ENCODE measurements at regions not wholly inside any gene's neighbourhood (a gene's known extent, or its start where the extent isn't known, plus 50 kb on each side); places are given as distances from the start of the nearest gene placed in this dataset.

GRCh38 chr4:45716093-45716492, 407.8 kb downstream of the GABRG1 start:
- no peak overlapping the region for H3K9ac ChIP-seq (ENCODE audit: low read length)
- no peak overlapping the region for H3K4me2 ChIP-seq (ENCODE audit: low read length)
- no peak overlapping the region for H2BK12ac ChIP-seq (ENCODE audit: low read length)
- H3K36me3 ChIP-seq (ENCODE audit: control insufficient read depth in 1 of 2, insufficient read depth in 2 of 2, low read length in 2 of 2), result no peaks in the 10 kb centered on the region
- no peak overlapping the region for H2AFZ ChIP-seq (ENCODE audit: insufficient read depth, low read length, poor library complexity)
- H3K4me1 ChIP-seq (ENCODE audit: control insufficient read depth in 1 of 2, insufficient read depth in 2 of 2, low read length in 2 of 2), result no peaks in the 10 kb centered on the region
- H4K91ac ChIP-seq (ENCODE audit: low read depth, low read length), result no peak overlapping the region
- no peak overlapping the region for H4K12ac ChIP-seq (ENCODE audit: low read depth, low read length)
- H2BK5ac ChIP-seq (ENCODE audit: low read depth, low read length, poor library complexity), result no peak overlapping the region
- H4K8ac ChIP-seq (ENCODE audit: low read depth, low read length), result no peak overlapping the region
- no peak overlapping the region for H3K23ac ChIP-seq (ENCODE audit: low read length)
- DNase-seq, result no peak
- H3K9me3 ChIP-seq (ENCODE audit: insufficient read depth, low read depth, low read length), result no peaks in the 10 kb centered on the region
- no peaks in the 10 kb centered on the region for H3K79me2 ChIP-seq (ENCODE audit: control insufficient read depth, insufficient read depth, low read length, poor library complexity)
- no peak overlapping the region for H3K4me3 ChIP-seq (ENCODE audit: low read depth, low read length)
- H3K14ac ChIP-seq (ENCODE audit: low read length), result no peak overlapping the region
- no peak overlapping the region for H2BK120ac ChIP-seq (ENCODE audit: insufficient read depth, low read length, poor library complexity)
- no CpG with 5 or more reads among the region's 3 CpGs for whole genome bisulfite sequencing (ENCODE audit: extremely low coverage, insufficient coverage, insufficient read length)
- H3K4ac ChIP-seq (ENCODE audit: low read depth, low read length), result no peak overlapping the region
- no peak overlapping the region for H2AK5ac ChIP-seq (ENCODE audit: low read length)
- no peak overlapping the region for H3K18ac ChIP-seq (ENCODE audit: low read length)
- no peak overlapping the region for H3K27ac ChIP-seq (ENCODE audit: low read depth, low read length)
- H3K79me1 ChIP-seq (ENCODE audit: low read length), result no peaks in the 10 kb centered on the region
- H3K27me3 ChIP-seq (ENCODE audit: insufficient read depth, low read length), result no peaks in the 10 kb centered on the region

GRCh38 chr4:45713996-45714395, 409.9 kb downstream of the GABRG1 start:
- H3K79me1 ChIP-seq (ENCODE audit: low read length), result no peaks in the 10 kb centered on the region
- no peak overlapping the region for H4K91ac ChIP-seq (ENCODE audit: low read depth, low read length)
- no peak overlapping the region for H3K18ac ChIP-seq (ENCODE audit: low read length)
- no peak overlapping the region for H2AK5ac ChIP-seq (ENCODE audit: low read length)
- no peak overlapping the region for H3K4ac ChIP-seq (ENCODE audit: low read depth, low read length)
- no peak overlapping the region for H3K4me2 ChIP-seq (ENCODE audit: low read length)
- no CpG with 5 or more reads among the region's 1 CpG for WGBS (ENCODE audit: extremely low coverage, insufficient coverage, insufficient read length)
- H3K4me3 ChIP-seq (ENCODE audit: low read depth, low read length), result no peak overlapping the region
- H3K9ac ChIP-seq (ENCODE audit: low read length), result no peak overlapping the region
- H2BK5ac ChIP-seq (ENCODE audit: low read depth, low read length, poor library complexity), result no peak overlapping the region
- H3K9me3 ChIP-seq (ENCODE audit: insufficient read depth, low read depth, low read length), result no peaks in the 10 kb centered on the region
- no peak overlapping the region for H4K12ac ChIP-seq (ENCODE audit: low read depth, low read length)
- no peak overlapping the region for H3K14ac ChIP-seq (ENCODE audit: low read length)
- H3K4me1 ChIP-seq (ENCODE audit: control insufficient read depth in 1 of 2, insufficient read depth in 2 of 2, low read length in 2 of 2), result no peaks in the 10 kb centered on the region
- no peak overlapping the region for H3K23ac ChIP-seq (ENCODE audit: low read length)
- H3K36me3 ChIP-seq (ENCODE audit: control insufficient read depth in 1 of 2, insufficient read depth in 2 of 2, low read length in 2 of 2), result no peaks in the 10 kb centered on the region
- H3K79me2 ChIP-seq (ENCODE audit: control insufficient read depth, insufficient read depth, low read length, poor library complexity), result no peaks in the 10 kb centered on the region
- no peak for DNase-seq
- no peak overlapping the region for H4K8ac ChIP-seq (ENCODE audit: low read depth, low read length)
- no peaks in the 10 kb centered on the region for H3K27me3 ChIP-seq (ENCODE audit: insufficient read depth, low read length)
- no peak overlapping the region for H2BK120ac ChIP-seq (ENCODE audit: insufficient read depth, low read length, poor library complexity)
- no peak overlapping the region for H3K27ac ChIP-seq (ENCODE audit: low read depth, low read length)
- no peak overlapping the region for H2AFZ ChIP-seq (ENCODE audit: insufficient read depth, low read length, poor library complexity)
- no peak overlapping the region for H2BK12ac ChIP-seq (ENCODE audit: low read length)

- H4K91ac ChIP-seq (ENCODE audit: low read depth, low read length), result no peak overlapping the region
- no CpG with 5 or more reads among the region's 2 CpGs for WGBS (ENCODE audit: extremely low coverage, insufficient coverage, insufficient read length)
Observed at GRCh38 chr4:45701621-45702020, 422.2 kb downstream of the GABRG1 start.

GRCh38 chr4:45693746-45694145, 430.1 kb downstream of the GABRG1 start:
- no peak overlapping the region for H2AFZ ChIP-seq (ENCODE audit: insufficient read depth, low read length, poor library complexity)
- H3K9me3 ChIP-seq (ENCODE audit: insufficient read depth, low read depth, low read length), result no peaks in the 10 kb centered on the region
- H3K79me2 ChIP-seq (ENCODE audit: control insufficient read depth, insufficient read depth, low read length, poor library complexity), result no peaks in the 10 kb centered on the region
- H3K4me3 ChIP-seq (ENCODE audit: low read depth, low read length), result no peak overlapping the region
- no peak overlapping the region for H2BK12ac ChIP-seq (ENCODE audit: low read length)
- no peaks in the 10 kb centered on the region for H3K27me3 ChIP-seq (ENCODE audit: insufficient read depth, low read length)
- no peak for DNase-seq
- H3K9ac ChIP-seq (ENCODE audit: low read length), result no peak overlapping the region
- no peak overlapping the region for H3K4ac ChIP-seq (ENCODE audit: low read depth, low read length)
- H4K12ac ChIP-seq (ENCODE audit: low read depth, low read length), result no peak overlapping the region
- H2AK5ac ChIP-seq (ENCODE audit: low read length), result no peak overlapping the region
- no peaks in the 10 kb centered on the region for H3K4me1 ChIP-seq (ENCODE audit: control insufficient read depth in 1 of 2, insufficient read depth in 2 of 2, low read length in 2 of 2)
- H3K27ac ChIP-seq (ENCODE audit: low read depth, low read length), result no peak overlapping the region
- H3K14ac ChIP-seq (ENCODE audit: low read length), result no peak overlapping the region
- H3K4me2 ChIP-seq (ENCODE audit: low read length), result no peak overlapping the region
- H4K91ac ChIP-seq (ENCODE audit: low read depth, low read length), result no peak overlapping the region
- H3K23ac ChIP-seq (ENCODE audit: low read length), result no peak overlapping the region
- H4K8ac ChIP-seq (ENCODE audit: low read depth, low read length), result no peak overlapping the region
- no peaks in the 10 kb centered on the region for H3K79me1 ChIP-seq (ENCODE audit: low read length)
- H3K18ac ChIP-seq (ENCODE audit: low read length), result no peak overlapping the region
- H3K36me3 ChIP-seq (ENCODE audit: control insufficient read depth in 1 of 2, insufficient read depth in 2 of 2, low read length in 2 of 2), result no peaks in the 10 kb centered on the region
- no peak overlapping the region for H2BK120ac ChIP-seq (ENCODE audit: insufficient read depth, low read length, poor library complexity)
- no peak overlapping the region for H2BK5ac ChIP-seq (ENCODE audit: low read depth, low read length, poor library complexity)

More at GRCh38 chr4:45701621-45702020, 422.2 kb downstream of the GABRG1 start:
- Histone ChIP-seq H2BK12ac (ENCODE audit: low read length) (no peak overlapping the region), H3K14ac (ENCODE audit: low read length) (no peak overlapping the region), H3K36me3 (ENCODE audit: control insufficient read depth in 1 of 2, insufficient read depth in 2 of 2, low read length in 2 of 2) (no peaks in the 10 kb centered on the region), H4K8ac (ENCODE audit: low read depth, low read length) (no peak overlapping the region), H2BK5ac (ENCODE audit: low read depth, low read length, poor library complexity) (no peak overlapping the region), H3K23ac (ENCODE audit: low read length) (no peak overlapping the region), H2AK5ac (ENCODE audit: low read length) (no peak overlapping the region), H3K9ac (ENCODE audit: low read length) (no peak overlapping the region), H3K9me3 (ENCODE audit: insufficient read depth, low read depth, low read length) (no peaks in the 10 kb centered on the region), H2BK120ac (ENCODE audit: insufficient read depth, low read length, poor library complexity) (no peak overlapping the region), H3K27ac (ENCODE audit: low read depth, low read length) (no peak overlapping the region), H3K27me3 (ENCODE audit: insufficient read depth, low read length) (no peaks in the 10 kb centered on the region), H3K4me1 (ENCODE audit: control insufficient read depth in 1 of 2, insufficient read depth in 2 of 2, low read length in 2 of 2) (no peaks in the 10 kb centered on the region), H3K4ac (ENCODE audit: low read depth, low read length) (no peak overlapping the region), H3K79me2 (ENCODE audit: control insufficient read depth, insufficient read depth, low read length, poor library complexity) (no peaks in the 10 kb centered on the region), H3K79me1 (ENCODE audit: low read length) (no peaks in the 10 kb centered on the region), H3K4me3 (ENCODE audit: low read depth, low read length) (no peak overlapping the region), H3K4me2 (ENCODE audit: low read length) (no peak overlapping the region), H3K18ac (ENCODE audit: low read length) (no peak overlapping the region), H4K12ac (ENCODE audit: low read depth, low read length) (no peak overlapping the region), H2AFZ (ENCODE audit: insufficient read depth, low read length, poor library complexity) (no peak overlapping the region)
- DNase-seq, result no peak

Data from trophoblast cell (in vitro differentiated cells and primary cell).